HG03060 (cell line): ENCODE measurements at regions not wholly inside any gene's neighbourhood (a gene's known extent, or its start where the extent isn't known, plus 50 kb on each side); places are given as distances from the start of the nearest gene placed in this dataset.

ENCODE experiments used
- ATAC-seq: cut with Tn5 transposase; IDR thresholded peaks from one replicate; pipeline ENCODE4 v1.9.1; 2021; ENCODE audit warnings: low read depth, moderate number of reproducible peaks; ENCODE audit not compliant: unreplicated experiment

DNA sequence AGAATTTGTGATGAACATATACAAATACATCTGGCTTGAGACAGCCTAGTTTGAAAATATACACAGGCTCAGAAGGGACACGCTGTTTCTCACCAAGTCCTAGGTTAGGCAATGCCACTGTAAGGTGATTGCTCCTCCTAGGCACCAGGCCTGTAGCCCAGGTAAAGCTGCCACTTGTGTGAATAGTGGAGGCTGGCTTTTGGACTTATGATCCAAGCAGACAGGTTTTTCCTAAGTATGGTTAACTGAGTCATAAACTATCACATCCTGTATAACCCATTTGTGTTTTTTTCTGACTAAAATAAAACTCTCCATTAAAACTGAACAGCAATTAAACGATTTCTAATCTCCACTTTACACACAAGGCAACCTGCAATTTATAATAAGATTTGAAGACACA, 81.0 kb downstream of the SEMA4F start:
- ATAC-seq = no peak

DNA sequence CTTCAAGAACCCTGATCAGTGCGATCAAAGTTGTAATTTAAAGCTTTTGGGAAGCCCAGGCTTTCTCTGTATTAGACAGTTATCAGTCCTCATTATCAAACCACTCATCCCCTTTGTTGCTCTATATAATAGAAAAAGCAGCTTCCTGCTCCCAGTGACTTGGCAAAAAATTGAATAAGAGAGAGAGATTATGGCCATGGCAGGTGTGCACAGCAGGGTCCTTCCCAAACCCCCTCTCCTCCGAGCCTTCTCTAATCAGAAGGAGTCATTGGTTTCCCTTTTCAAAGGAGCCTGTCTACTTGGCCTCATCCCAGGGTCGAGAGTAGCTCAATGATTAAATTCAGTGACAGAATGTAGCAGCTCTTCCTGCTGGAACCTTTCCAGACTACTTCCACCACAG, 81.5 kb downstream of the SEMA4F start:
- ATAC-seq = no peak

DNA sequence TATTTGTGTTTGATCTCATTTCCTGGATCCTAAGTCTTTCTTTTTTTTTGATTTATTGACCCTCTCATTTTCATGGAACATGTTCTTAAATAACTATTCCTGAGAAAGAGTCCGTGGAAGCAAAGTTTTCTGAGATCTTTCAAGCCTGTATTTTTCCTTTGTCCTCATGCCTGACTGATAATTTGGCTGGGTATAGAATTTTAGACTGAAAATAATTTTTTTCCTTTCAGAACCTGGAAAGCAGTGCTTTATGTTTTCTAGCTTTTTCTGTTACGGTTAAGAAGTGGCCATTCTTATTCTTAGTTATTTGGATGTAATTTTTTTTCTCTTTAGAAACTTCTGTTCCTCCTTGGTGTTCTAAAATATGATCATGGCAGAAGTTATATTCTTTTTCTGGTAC, 82.5 kb downstream of the SEMA4F start:
- no peak for ATAC-seq

DNA sequence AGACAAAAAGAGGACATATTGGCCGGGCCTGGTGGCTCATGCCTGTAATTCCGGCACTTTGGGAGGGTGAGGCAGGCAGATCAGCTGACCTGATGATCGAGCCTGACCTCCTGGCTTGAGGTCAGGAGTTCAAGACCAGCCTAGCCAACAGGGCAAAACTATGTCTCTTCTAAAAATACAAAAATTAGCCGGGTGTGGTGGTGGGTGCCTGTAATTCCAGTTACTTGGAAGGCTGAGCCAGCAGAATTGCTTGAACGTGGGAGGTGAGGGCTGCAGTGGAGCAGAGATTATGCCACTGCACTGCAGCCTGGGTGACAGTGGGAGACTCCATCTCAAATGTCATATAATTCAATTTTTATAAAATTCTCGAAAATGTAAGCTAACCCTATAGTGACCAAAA, 84.5 kb downstream of the SEMA4F start:
- ATAC-seq = no peak

DNA sequence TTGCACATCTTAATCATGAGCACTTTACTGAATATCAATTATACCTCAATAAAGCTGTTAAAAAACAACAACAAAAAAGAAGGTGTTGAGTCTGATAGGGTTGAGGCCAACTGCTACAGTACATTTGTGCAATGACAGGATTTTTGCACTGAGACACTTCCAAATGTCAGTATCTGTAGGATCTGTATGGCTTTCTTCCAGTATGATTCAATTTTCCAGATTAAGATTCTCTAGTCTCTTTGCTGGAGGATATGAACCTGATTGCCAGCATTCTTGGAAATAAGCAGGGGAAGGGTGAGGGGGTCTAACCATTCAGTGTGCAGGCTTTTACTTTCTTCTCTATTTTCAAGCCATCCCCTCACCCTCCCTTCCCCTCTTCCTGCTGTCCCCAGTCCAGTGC, 85.1 kb downstream of the SEMA4F start:
- no peak for ATAC-seq

DNA sequence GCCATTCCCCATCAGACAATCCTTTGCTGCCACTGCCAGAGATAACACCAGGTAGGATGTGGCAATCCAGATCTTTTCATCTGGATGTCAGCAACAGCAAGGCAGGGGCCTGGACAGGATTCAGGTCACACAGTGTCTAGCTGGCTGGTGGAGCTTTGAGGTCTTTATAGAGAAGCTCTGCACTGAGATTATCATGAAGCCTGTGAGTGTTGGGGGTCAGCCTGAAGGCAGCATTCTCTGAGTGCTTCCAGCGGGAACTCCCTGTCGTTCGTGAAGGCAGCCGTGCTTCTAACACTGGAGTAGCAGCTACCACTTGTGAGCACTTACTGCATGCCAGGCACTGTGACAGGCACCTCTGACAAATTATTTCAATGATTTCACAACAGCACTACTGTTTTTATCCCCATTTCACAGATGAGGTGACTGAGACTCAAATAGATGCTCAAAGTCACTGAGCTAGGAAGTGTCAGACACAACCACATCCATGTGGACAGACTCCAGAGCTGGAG, 85.7 kb downstream of the SEMA4F start:
- ATAC-seq = no peak

GRCh38 chr2:74740395-74740740, 86.3 kb downstream of the SEMA4F start:
- ATAC-seq = no peak

- ATAC-seq = no peak
Measured at GRCh38 chr2:74740741-74741431, 86.8 kb downstream of the SEMA4F start.

DNA sequence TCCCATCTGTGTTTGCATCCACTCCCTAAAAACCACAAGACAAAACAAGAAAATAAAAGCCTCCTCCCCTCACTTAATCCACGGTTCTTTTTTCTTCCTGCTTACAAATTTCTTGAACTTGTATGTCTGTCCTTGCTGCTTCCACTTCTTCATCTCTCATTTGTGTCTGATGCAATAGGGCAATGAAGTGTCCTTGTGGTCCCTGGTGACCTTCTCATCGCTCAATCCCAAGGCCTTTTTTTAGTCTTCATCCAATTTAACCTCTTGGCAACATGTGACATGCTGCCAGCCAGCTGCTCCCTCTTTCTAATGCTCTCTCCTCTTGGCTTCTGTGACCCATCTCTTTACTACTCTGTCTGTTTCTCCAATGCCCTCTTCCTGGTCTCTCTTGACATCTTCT, 87.6 kb downstream of the SEMA4F start:
- no peak for ATAC-seq

DNA sequence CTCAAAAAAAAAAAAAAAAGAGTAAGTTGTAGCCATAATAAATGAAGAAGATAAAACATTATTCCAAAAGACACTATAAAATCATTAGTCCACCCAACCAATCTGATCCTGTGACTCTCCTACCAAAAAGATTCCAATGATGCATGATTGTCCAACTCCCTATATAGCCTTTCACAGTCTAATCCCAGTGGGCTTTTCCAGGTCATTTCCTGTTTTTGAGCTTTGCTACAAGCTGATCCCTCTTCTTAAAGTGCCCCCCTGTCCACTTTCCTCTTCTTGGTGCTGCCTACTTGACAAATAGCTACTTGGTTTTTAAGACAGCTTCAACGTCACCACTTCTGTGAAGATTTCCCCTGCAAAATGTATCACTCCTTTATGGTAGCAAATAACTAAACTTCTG, 88.4 kb downstream of the SEMA4F start:
- no peak for ATAC-seq

DNA sequence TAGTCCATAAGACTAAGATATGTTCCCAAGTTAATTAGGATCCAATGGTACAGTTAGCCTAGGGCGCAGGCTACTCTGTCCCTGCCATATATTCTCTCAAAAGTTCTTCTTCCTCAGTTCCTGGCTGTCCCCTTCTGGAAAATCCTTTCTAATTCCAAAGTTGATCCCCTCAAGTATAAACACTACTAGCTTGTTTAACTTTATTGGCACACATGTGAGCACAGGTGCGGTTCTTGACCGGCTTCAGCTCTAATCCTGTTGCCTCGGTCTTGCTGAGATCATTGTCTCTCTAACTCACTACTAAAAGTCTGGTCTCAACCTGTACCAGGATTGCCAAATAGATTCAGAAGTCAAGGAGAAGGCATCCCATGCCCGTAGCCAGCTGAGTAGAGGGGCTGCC, 89.0 kb downstream of the SEMA4F start:
- ATAC-seq = no peak

DNA sequence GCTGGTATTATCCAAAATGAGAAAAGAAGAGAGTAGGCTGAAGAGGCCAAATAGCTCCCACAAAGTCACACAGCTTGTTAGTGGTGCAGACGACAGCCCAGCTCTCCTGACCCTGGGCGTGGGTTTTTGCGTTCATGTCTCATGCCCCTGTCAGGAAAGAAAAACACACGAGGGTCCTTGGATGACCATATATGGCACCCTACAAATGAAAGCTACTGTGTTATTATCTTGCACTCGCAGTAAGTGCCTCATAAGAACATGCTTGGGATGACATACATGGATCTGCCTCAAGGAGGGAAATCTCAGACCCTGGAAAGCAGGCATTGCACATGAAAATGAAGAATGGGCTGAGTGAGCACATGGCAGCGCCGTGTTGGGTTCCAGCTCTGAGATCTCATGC, 89.7 kb downstream of the SEMA4F start:
- ATAC-seq = no peak

GRCh38 chr2:74744731-74745515, 89.0 kb upstream of the HK2 start:
- no peak for ATAC-seq

DNA sequence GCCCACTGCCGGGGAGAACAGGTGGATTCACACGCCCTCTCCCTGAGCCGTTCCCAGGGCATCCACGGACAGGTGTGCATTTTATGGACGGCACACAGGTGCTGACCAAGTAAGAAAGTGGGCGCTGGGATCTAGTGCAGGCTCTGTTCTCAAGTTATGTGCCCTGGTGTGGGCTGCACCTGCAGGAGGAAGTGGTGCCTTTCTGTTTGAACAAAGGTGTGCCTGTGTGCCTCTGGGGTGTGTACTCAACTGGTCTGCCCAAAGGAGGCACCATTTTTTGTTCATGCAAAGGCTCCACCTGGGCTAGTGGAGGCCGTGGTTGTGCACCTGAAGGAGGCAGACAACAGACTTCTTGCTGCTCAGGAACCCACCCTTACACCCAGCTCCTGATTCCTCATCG, 88.2 kb upstream of the HK2 start:
- no peak for ATAC-seq

DNA sequence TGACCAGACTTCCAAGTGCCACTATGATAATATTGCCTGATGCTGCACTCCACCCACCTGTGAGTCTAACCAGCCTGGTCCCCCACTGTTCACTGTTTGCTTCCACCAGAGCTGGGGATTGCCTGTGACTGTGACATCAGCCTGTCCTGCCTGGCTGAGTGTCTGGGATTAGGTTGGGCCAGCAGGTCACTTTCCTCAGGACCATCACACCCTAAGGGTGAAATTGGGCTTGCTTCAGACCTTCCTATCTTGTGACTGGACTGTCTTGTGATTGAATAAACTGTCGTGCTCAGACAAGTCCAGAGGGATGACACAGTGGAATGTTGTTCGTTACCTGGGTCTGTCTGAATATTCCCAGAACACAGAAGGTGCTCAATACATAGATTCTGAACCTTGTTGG, 87.4 kb upstream of the HK2 start:
- no peak for ATAC-seq

- no peak for ATAC-seq
Measured at GRCh38 chr2:74747411-74748080, 86.4 kb upstream of the HK2 start.

- ATAC-seq = no peak
Measured at GRCh38 chr2:74748665-74749064, 85.3 kb upstream of the HK2 start.

DNA sequence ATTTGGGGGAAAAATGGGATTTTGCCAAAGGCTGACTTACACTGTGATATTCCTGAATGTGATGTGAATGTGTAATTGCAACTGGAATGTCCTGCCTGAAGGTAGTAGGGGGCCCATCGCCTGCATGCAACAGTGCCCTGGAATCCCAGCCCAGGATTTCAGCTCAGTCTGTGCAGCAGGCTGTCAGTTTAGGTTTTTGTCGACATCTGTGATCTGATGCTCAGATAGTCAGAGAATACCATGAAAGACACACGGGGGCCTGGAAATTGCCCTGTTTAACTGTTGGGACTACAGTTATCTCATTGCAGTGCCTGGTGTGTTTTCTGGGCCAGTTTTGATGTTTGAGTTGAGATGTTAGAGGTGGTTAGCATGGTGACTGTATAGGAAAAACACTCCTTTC, 84.5 kb upstream of the HK2 start:
- ATAC-seq = no peak

DNA sequence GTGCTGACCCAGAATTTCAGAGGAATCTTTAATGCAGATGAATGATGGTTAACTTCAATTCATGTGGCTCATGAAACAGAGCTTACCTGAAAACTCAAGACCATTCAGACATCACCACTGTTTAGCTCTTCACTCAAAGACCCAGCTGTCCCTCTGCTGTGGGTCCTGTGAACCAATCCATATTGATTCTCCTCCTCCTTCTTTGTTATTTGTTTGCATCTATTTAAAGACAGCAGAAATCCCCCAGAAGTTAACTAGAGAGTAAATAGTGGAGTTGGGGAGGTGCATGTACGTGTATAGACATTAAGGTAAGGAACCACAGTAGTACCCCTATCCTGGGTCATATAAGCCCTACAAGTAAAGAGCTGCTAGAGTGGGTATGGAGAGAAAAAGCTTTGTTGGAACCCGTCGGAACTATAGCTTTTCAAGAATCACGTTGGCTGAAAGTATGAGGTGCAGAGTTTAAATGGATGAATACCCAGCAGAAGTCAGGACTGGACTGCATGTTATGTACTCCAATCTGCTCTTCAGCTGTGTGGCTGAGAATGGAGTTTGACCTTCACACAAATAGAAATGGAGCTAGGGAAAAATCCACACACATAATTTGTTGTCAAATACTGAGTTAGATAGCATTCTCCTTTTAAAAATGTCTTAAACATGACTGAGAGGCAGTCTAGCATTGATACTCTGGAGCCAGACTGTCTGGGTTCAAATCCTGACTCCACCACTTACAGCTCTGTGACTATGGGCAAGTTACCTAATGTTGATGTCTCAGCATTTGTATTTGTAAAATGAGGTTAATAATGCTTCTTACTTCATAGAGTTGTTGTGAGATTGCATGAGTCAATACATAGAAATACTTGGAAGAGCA, 81.7 kb upstream of the HK2 start:
- no peak for ATAC-seq

DNA sequence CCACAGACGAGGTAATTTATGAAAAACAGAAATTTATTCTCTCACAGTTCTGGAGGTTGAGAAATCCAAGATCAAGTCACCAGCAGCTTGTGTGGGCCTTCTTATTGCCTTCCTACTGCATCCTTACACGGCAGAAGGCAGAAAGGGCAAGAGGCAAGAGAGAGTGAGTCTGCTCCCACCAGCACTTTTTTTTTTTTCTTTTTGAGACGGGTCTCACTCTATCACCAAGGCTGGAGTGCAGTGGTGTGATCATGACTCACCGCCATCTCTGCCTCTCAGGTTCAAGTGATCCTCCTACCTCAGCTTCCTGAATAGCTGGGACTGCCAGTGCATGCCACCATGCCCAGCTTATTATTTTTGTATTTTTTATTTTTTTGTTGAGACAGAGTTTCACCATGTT, 78.5 kb upstream of the HK2 start:
- no peak for ATAC-seq
